ENCODE measurements at regions not wholly inside any gene's neighbourhood (a gene's known extent, or its start where the extent isn't known, plus 50 kb on each side); places are given as distances from the start of the nearest gene placed in this dataset.
"Not testable (repeated sequence)": the region's sequence is repeated elsewhere in the genome, so short reads cannot be mapped to it uniquely, and the experiment has no call there.

GRCh38 chr21:31609081-31609480, 50.4 kb upstream of the SOD1 start:
- DNase-seq = no peak
- ATAC-seq = no peak

GRCh38 chr21:31607791-31608190, 51.7 kb upstream of the SOD1 start:
- no peak for DNase-seq

GRCh38 chr21:31606081-31606874, 53.2 kb upstream of the SOD1 start:
- ATAC-seq = no peak
- no peak for DNase-seq

More at GRCh38 chr21:31607791-31608190, 51.7 kb upstream of the SOD1 start:
- ATAC-seq = no peak

- ATAC-seq = peak; percentile 70
Observed at GRCh38 chr21:31604591-31605190, 54.8 kb upstream of the SOD1 start.

GRCh38 chr21:31599563-31599962, 59.9 kb upstream of the SOD1 start:
- no peak for DNase-seq
- ATAC-seq = peak; percentile 28

More at GRCh38 chr21:31604591-31605190, 54.8 kb upstream of the SOD1 start:
- DNase-seq = peak; percentile 77

- DNase-seq (no peak), ATAC-seq (no peak)
Observed at GRCh38 chr21:31599013-31599412, 60.5 kb upstream of the SOD1 start.

GRCh38 chr21:31597683-31598082, 61.8 kb upstream of the SOD1 start:
- DNase-seq (no peak), ATAC-seq (no peak)

GRCh38 chr21:31596055-31596454, 63.4 kb upstream of the SOD1 start:
- ATAC-seq (no peak), DNase-seq (no peak)

GRCh38 chr21:31594726-31595125, 64.8 kb upstream of the SOD1 start:
- no peak for ATAC-seq
- no peak for DNase-seq

- ATAC-seq (no peak), DNase-seq (no peak)
Observed at GRCh38 chr21:31594279-31594678, 65.2 kb upstream of the SOD1 start.

- DNase-seq (no peak), ATAC-seq (no peak)
Observed at GRCh38 chr21:31592963-31593560, 66.4 kb upstream of the SOD1 start.

GRCh38 chr21:31592516-31592915, 67.0 kb upstream of the SOD1 start:
- ATAC-seq (no peak), DNase-seq (no peak)

- DNase-seq (no peak), ATAC-seq (no peak)
Observed at GRCh38 chr21:31589820-31590219, 69.7 kb upstream of the SOD1 start.

GRCh38 chr21:31586118-31586517, 73.4 kb upstream of the SOD1 start:
- DNase-seq = no peak
- ATAC-seq = no peak

- not testable (repeated sequence) for ATAC-seq, DNase-seq
Observed at GRCh38 chr21:31583937-31584336, 75.6 kb upstream of the SOD1 start.

GRCh38 chr21:31583498-31583897, 76.0 kb upstream of the SOD1 start:
- no peak for ATAC-seq
- no peak for DNase-seq

GRCh38 chr21:31580866-31581276, 78.6 kb upstream of the SOD1 start:
- DNase-seq = peak; percentile 84
- ATAC-seq = peak; percentile 82

- DNase-seq (no peak), ATAC-seq (no peak)
Observed at GRCh38 chr21:31577271-31577670, 82.2 kb upstream of the SOD1 start.

GRCh38 chr21:31576428-31576827, 83.1 kb upstream of the SOD1 start:
- no peak for DNase-seq
- ATAC-seq = no peak

- no peak for DNase-seq
- ATAC-seq = no peak
Observed at GRCh38 chr21:31573217-31573616, 86.3 kb upstream of the SOD1 start.

- DNase-seq (no peak), ATAC-seq (no peak)
Observed at GRCh38 chr21:31571879-31572278, 87.6 kb upstream of the SOD1 start.

- DNase-seq (no peak), ATAC-seq (no peak)
Observed at GRCh38 chr21:31570824-31571566, 88.5 kb upstream of the SOD1 start.

- ATAC-seq (no peak), DNase-seq (no peak)
Observed at GRCh38 chr21:31566611-31567010, 92.9 kb upstream of the SOD1 start.
